Panc1 (cell line): ENCODE measurements at regions not wholly inside any gene's neighbourhood (a gene's known extent, or its start where the extent isn't known, plus 50 kb on each side); places are given as distances from the start of the nearest gene placed in this dataset.

Experiments
- POLR2AphosphoS5 ChIP-seq: IDR thresholded peaks from 2 replicates; pipeline ENCODE4 v1.6.1; 2012; ENCODE audit warnings: mild to moderate bottlenecking, low read depth, low read length, moderate library complexity
- TCF7L2 ChIP-seq: IDR thresholded peaks from 2 replicates; pipeline ENCODE4 v1.6.1; 2011; ENCODE audit warnings: mild to moderate bottlenecking, low read depth, low read length, inconsistent platforms
- TF ChIP-seq, protein P1 (sequence below): fragments of 450-650 bp; IDR thresholded peaks from 2 replicates; pipeline ENCODE4 v1.5.1; 2017; ENCODE audit warnings: mild to moderate bottlenecking

DNA sequence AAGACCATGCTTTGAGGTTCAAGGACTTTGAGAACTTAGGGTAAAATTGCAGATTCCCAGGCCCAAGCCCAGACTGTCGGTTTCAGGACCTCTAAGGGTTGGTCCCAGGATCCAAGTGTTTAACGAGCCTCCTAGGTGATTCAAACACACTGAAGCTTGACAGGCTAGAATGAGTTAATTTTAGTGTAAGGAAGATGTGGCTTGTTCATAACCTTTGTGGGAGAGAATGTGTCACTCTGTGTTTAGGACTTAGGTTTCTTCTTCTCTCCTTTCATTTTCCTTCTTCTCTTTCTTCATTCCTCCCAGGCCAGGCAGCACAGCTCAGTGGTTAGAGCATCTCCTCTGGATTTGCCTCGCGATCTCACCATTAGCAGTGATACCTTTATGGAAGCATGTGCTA is 104.8 kb upstream of the KCNG1 start:
- TF ChIP-seq, protein P1, sequence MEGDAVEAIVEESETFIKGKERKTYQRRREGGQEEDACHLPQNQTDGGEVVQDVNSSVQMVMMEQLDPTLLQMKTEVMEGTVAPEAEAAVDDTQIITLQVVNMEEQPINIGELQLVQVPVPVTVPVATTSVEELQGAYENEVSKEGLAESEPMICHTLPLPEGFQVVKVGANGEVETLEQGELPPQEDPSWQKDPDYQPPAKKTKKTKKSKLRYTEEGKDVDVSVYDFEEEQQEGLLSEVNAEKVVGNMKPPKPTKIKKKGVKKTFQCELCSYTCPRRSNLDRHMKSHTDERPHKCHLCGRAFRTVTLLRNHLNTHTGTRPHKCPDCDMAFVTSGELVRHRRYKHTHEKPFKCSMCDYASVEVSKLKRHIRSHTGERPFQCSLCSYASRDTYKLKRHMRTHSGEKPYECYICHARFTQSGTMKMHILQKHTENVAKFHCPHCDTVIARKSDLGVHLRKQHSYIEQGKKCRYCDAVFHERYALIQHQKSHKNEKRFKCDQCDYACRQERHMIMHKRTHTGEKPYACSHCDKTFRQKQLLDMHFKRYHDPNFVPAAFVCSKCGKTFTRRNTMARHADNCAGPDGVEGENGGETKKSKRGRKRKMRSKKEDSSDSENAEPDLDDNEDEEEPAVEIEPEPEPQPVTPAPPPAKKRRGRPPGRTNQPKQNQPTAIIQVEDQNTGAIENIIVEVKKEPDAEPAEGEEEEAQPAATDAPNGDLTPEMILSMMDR: no peak
- no peak for TF ChIP-seq TCF7L2
- TF ChIP-seq POLR2AphosphoS5: no peak
